Thyroid gland (tissue), 4 donors: ENCODE measurements at regions not wholly inside any gene's neighbourhood (a gene's known extent, or its start where the extent isn't known, plus 50 kb on each side); places are given as distances from the start of the nearest gene placed in this dataset.

Experiments used
- POLR2A ChIP-seq, 2 donors: fragments of 450-650 bp; IDR thresholded peaks; one replicate each; pipeline ENCODE4 v1.6.1; 2017; ENCODE audit warnings: antibody characterized with exemption in 2 of 2, mild to moderate bottlenecking in 2 of 2, moderate library complexity in 1 of 2
- TF ChIP-seq, protein P1 (sequence below), 6 experiments: fragments of 200-600 bp in 3 of 6; fragments of 450-650 bp in 3 of 6; sonication (generic) in 3 of 6; IDR thresholded peaks; one replicate each; pipeline ENCODE4 v1.5.1; 2016 to 2019; ENCODE audit warnings: antibody characterized with exemption in 6 of 6, mild to moderate bottlenecking in 2 of 6, inconsistent platforms in 1 of 6, moderate library complexity in 1 of 6

DNA sequence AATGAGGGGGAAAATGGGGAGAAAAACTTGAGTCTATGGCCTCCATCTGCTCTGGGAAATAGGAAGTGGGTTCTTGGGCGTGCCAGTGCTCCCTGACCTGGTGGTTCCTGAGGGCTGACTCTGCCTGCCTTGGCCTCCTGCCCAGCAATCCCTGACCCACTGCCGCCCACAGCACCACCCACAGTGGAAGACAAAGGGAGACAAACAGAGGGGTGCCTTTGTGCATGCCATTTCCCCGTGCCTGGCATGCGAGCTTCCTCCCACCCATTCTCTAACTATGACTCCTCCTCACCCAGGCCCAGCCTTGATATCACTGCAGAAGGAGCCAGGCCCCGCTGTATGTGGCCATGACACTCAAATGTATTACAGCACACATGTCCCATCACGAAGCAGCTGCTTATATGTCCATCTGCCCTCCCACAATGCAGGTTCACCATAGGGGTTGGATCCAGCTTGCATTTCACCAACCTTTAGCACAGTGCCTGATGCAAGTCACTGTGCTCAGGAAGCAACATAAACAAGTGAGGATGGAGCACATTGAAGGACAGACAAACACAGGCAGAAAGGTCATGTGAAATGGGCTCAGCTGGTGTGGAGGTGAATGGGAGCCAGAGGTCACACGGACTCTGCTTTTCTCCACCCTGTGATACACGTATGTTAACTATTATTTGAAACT lies 84.4 kb downstream of the ADRB2 start:
- TF ChIP-seq, protein P1, sequence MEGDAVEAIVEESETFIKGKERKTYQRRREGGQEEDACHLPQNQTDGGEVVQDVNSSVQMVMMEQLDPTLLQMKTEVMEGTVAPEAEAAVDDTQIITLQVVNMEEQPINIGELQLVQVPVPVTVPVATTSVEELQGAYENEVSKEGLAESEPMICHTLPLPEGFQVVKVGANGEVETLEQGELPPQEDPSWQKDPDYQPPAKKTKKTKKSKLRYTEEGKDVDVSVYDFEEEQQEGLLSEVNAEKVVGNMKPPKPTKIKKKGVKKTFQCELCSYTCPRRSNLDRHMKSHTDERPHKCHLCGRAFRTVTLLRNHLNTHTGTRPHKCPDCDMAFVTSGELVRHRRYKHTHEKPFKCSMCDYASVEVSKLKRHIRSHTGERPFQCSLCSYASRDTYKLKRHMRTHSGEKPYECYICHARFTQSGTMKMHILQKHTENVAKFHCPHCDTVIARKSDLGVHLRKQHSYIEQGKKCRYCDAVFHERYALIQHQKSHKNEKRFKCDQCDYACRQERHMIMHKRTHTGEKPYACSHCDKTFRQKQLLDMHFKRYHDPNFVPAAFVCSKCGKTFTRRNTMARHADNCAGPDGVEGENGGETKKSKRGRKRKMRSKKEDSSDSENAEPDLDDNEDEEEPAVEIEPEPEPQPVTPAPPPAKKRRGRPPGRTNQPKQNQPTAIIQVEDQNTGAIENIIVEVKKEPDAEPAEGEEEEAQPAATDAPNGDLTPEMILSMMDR (IDR thresholded peaks at IDR 0.05): no peak
- TF ChIP-seq POLR2A (IDR thresholded peaks at IDR 0.05): no peak
